ENCODE measurements at regions not wholly inside any gene's neighbourhood (a gene's known extent, or its start where the extent isn't known, plus 50 kb on each side); places are given as distances from the start of the nearest gene placed in this dataset.

GRCh38 chr5:74099538-74100267 lies 473.7 kb downstream of the ARHGEF28 start:
- H3K36me3 ChIP-seq: no peaks in the 10 kb centered on the region
- H3K4me3 Mint-ChIP-seq: no peak overlapping the region
- H3K27me3 ChIP-seq: no peaks in the 10 kb centered on the region
- H3K4me1 Mint-ChIP-seq: no peaks in the 10 kb centered on the region
- H3K27me3 Mint-ChIP-seq (ENCODE audit: insufficient read depth, low read depth): peaks cover 2% of the 10 kb centered on the region
- H3F3A ChIP-seq (ENCODE audit: low read depth): no peaks in the 10 kb centered on the region
- H3K4me1 ChIP-seq: no peaks in the 10 kb centered on the region
- H3K4me3 ChIP-seq: no peak overlapping the region
- peaks cover 5% of the 10 kb centered on the region for H3K9me3 ChIP-seq (ENCODE audit: low read depth)
- H3K79me2 ChIP-seq (ENCODE audit: low read depth): no peaks in the 10 kb centered on the region
- DNase-seq (ENCODE audit: low spot score): no peak
- H3K36me3 Mint-ChIP-seq: no peaks in the 10 kb centered on the region
- H3K4me2 ChIP-seq: no peak overlapping the region
- H3K27ac ChIP-seq: no peak overlapping the region
- no peak overlapping the region for H2AFZ ChIP-seq (replicated peaks)
- no peak overlapping the region for H3K9ac ChIP-seq
- no peaks in the 10 kb centered on the region for H4K20me1 ChIP-seq (ENCODE audit: low read depth)
- H3K9me3 Mint-ChIP-seq: peaks cover 7% of the 10 kb centered on the region
- TF ChIP-seq EZH2 (IDR thresholded peaks at IDR 0.05) (no peak), CTCF (IDR thresholded peaks at IDR 0.05) (no peak), EZH2phosphoT487 (IDR thresholded peaks at IDR 0.05) (no peak)
- no peak overlapping the region for H3K27ac Mint-ChIP-seq

- no peak overlapping the region for H3K9ac ChIP-seq
- H3K27me3 ChIP-seq: no peaks in the 10 kb centered on the region
- H3K27ac ChIP-seq: no peak overlapping the region
- H3K79me2 ChIP-seq (ENCODE audit: low read depth): no peaks in the 10 kb centered on the region
- H4K20me1 ChIP-seq (ENCODE audit: low read depth): no peaks in the 10 kb centered on the region
- no peaks in the 10 kb centered on the region for H3K4me1 ChIP-seq
- no peak overlapping the region for H2AFZ ChIP-seq (replicated peaks)
- peaks cover 5% of the 10 kb centered on the region for H3K9me3 ChIP-seq (ENCODE audit: low read depth)
- no peaks in the 10 kb centered on the region for H3K4me1 Mint-ChIP-seq
- H3K4me3 Mint-ChIP-seq: no peak overlapping the region
- H3K4me3 ChIP-seq: no peak overlapping the region
- no peak overlapping the region for H3K27ac Mint-ChIP-seq
- peaks cover 7% of the 10 kb centered on the region for H3K9me3 Mint-ChIP-seq
- H3K4me2 ChIP-seq: no peak overlapping the region
- H3K27me3 Mint-ChIP-seq (ENCODE audit: insufficient read depth, low read depth): peaks cover 2% of the 10 kb centered on the region
- H3K36me3 ChIP-seq: no peaks in the 10 kb centered on the region
- no peaks in the 10 kb centered on the region for H3K36me3 Mint-ChIP-seq
- H3F3A ChIP-seq (ENCODE audit: low read depth): no peaks in the 10 kb centered on the region
- TF ChIP-seq CTCF (IDR thresholded peaks at IDR 0.05) (no peak), EZH2phosphoT487 (IDR thresholded peaks at IDR 0.05) (no peak), EZH2 (IDR thresholded peaks at IDR 0.05) (no peak)
- DNase-seq (ENCODE audit: low spot score): no peak
Observed at GRCh38 chr5:74098941-74099340, 472.9 kb downstream of the ARHGEF28 start.

GRCh38 chr5:74098456-74098855 lies 472.5 kb downstream of the ARHGEF28 start:
- Histone ChIP-seq H3K27me3 (no peaks in the 10 kb centered on the region), H3F3A (ENCODE audit: low read depth) (no peaks in the 10 kb centered on the region), H3K9me3 (ENCODE audit: low read depth) (peaks cover 5% of the 10 kb centered on the region), H3K27ac (no peak overlapping the region), H3K9ac (no peak overlapping the region), H3K79me2 (ENCODE audit: low read depth) (no peaks in the 10 kb centered on the region), H4K20me1 (ENCODE audit: low read depth) (no peaks in the 10 kb centered on the region), H3K36me3 (no peaks in the 10 kb centered on the region), H3K4me2 (no peak overlapping the region), H3K4me3 (no peak overlapping the region), H2AFZ (replicated peaks) (no peak overlapping the region), H3K4me1 (no peaks in the 10 kb centered on the region)
- Mint-ChIP-seq H3K27me3 (ENCODE audit: insufficient read depth, low read depth) (peaks cover 2% of the 10 kb centered on the region), H3K9me3 (peaks cover 7% of the 10 kb centered on the region), H3K36me3 (no peaks in the 10 kb centered on the region), H3K4me1 (no peaks in the 10 kb centered on the region), H3K4me3 (no peak overlapping the region), H3K27ac (no peak overlapping the region)
- DNase-seq (ENCODE audit: low spot score): no peak
- no peak for TF ChIP-seq CTCF (IDR thresholded peaks at IDR 0.05)
- TF ChIP-seq EZH2phosphoT487 (IDR thresholded peaks at IDR 0.05): no peak
- no peak for TF ChIP-seq EZH2 (IDR thresholded peaks at IDR 0.05)
